ENCODE measurements at regions not wholly inside any gene's neighbourhood (a gene's known extent, or its start where the extent isn't known, plus 50 kb on each side); places are given as distances from the start of the nearest gene placed in this dataset.

GRCh38 chr7:16318989-16319915 lies 102.1 kb downstream of the CRPPA start:
- Histone ChIP-seq H3K27ac (no peak overlapping the region), H3K4me3 (no peak overlapping the region), H3K9me3 (no peaks in the 10 kb centered on the region), H3K27me3 (no peaks in the 10 kb centered on the region), H3K4me1 (no peaks in the 10 kb centered on the region), H3K36me3 (replicated peaks in 1 of 2; ENCODE audit: insufficient read depth in 1 of 2, low read depth in 2 of 2) (no peaks in the 10 kb centered on the region)
- 86 to 92% methylated on average over 6 of the region's 6 CpGs for WGBS, 2 donors
- ATAC-seq, result no peak
- no peak for TF ChIP-seq CTCF (IDR thresholded peaks at IDR 0.05)
- no peak for TF ChIP-seq POLR2A (IDR thresholded peaks at IDR 0.05)
- intact Hi-C loops (cut with DNase I), result no loop called here
- DNase-seq, result no peak

GRCh38 chr7:16318463-16318862 lies 102.9 kb downstream of the CRPPA start:
- ATAC-seq, result no peak
- Histone ChIP-seq H3K27ac (no peak overlapping the region), H3K4me3 (no peak overlapping the region)

GRCh38 chr7:16317406-16317805 lies 103.9 kb downstream of the CRPPA start:
- no peak for ATAC-seq
- TF ChIP-seq POLR2A (IDR thresholded peaks at IDR 0.05), result no peak
- no peak for TF ChIP-seq CTCF (IDR thresholded peaks at IDR 0.05)
- intact Hi-C loops (cut with DNase I), result no loop called here
- no peak overlapping the region for H3K27ac ChIP-seq
- DNase-seq, result no peak
- H3K9me3 ChIP-seq, result no peaks in the 10 kb centered on the region
- H3K27me3 ChIP-seq, result no peaks in the 10 kb centered on the region
- H3K4me1 ChIP-seq, result no peaks in the 10 kb centered on the region
- H3K4me3 ChIP-seq, result no peak overlapping the region
- WGBS, 2 donors, result 0 to 81% methylated on average over 1 of the region's 1 CpG
- no peaks in the 10 kb centered on the region for H3K36me3 ChIP-seq (replicated peaks in 1 of 2; ENCODE audit: insufficient read depth in 1 of 2, low read depth in 2 of 2)

More at GRCh38 chr7:16318463-16318862, 102.9 kb downstream of the CRPPA start:
- Histone ChIP-seq H3K36me3 (replicated peaks in 1 of 2; ENCODE audit: insufficient read depth in 1 of 2, low read depth in 2 of 2) (no peaks in the 10 kb centered on the region), H3K9me3 (no peaks in the 10 kb centered on the region), H3K4me1 (no peaks in the 10 kb centered on the region), H3K27me3 (no peaks in the 10 kb centered on the region)
- intact Hi-C loops (cut with DNase I), result no loop called here
- TF ChIP-seq CTCF (IDR thresholded peaks at IDR 0.05), result no peak
- no peak for TF ChIP-seq POLR2A (IDR thresholded peaks at IDR 0.05)
- no peak for DNase-seq

- Histone ChIP-seq H3K4me1 (no peaks in the 10 kb centered on the region), H3K27ac (no peak overlapping the region), H3K4me3 (no peak overlapping the region), H3K27me3 (no peaks in the 10 kb centered on the region), H3K9me3 (no peaks in the 10 kb centered on the region), H3K36me3 (replicated peaks in 1 of 2; ENCODE audit: insufficient read depth in 1 of 2, low read depth in 2 of 2) (no peaks in the 10 kb centered on the region)
- no peak for ATAC-seq
- intact Hi-C loops (cut with DNase I), result no loop called here
- no peak for TF ChIP-seq CTCF (IDR thresholded peaks at IDR 0.05)
- TF ChIP-seq POLR2A (IDR thresholded peaks at IDR 0.05), result no peak
- WGBS, 2 donors, result 84 to 91% methylated on average over 3 of the region's 3 CpGs
- no peak for DNase-seq
Observed at GRCh38 chr7:16315280-16315679, 106.1 kb downstream of the CRPPA start.

- 94 to 97% methylated on average over 2 of the region's 2 CpGs for WGBS, 2 donors
- Histone ChIP-seq H3K27me3 (no peaks in the 10 kb centered on the region), H3K4me3 (no peak overlapping the region), H3K9me3 (no peaks in the 10 kb centered on the region), H3K4me1 (no peaks in the 10 kb centered on the region), H3K36me3 (replicated peaks in 1 of 2; ENCODE audit: insufficient read depth in 1 of 2, low read depth in 2 of 2) (no peaks in the 10 kb centered on the region), H3K27ac (no peak overlapping the region)
- intact Hi-C loops (cut with DNase I), result no loop called here
- DNase-seq (no peak), ATAC-seq (no peak)
- TF ChIP-seq CTCF (IDR thresholded peaks at IDR 0.05) (no peak), POLR2A (IDR thresholded peaks at IDR 0.05) (no peak)
Observed at GRCh38 chr7:16309129-16309528, 112.2 kb downstream of the CRPPA start.
